ENCODE measurements at regions not wholly inside any gene's neighbourhood (a gene's known extent, or its start where the extent isn't known, plus 50 kb on each side); places are given as distances from the start of the nearest gene placed in this dataset. TPM values are rescaled to one million over a fixed set of nuclear protein-coding genes. Genes with fewer than 3 reads are reported as not detected.

GRCh38 chr6:84815896-84816735 is 51.7 kb upstream of the TBX18 start:
- Histone ChIP-seq H3F3A (ENCODE audit: insufficient read depth) (no peaks in the 10 kb centered on the region), H3K4me1 (ENCODE audit: insufficient read depth) (no peaks in the 10 kb centered on the region), H2AFZ (no peak overlapping the region), H3K4me3 (no peak overlapping the region), H3K4me2 (ENCODE audit: unreplicated experiment) (no peak overlapping the region), H4K20me1 (ENCODE audit: insufficient read depth) (no peaks in the 10 kb centered on the region), H3K27me3 (replicated peaks; ENCODE audit: insufficient read depth) (no peaks in the 10 kb centered on the region), H3K9me2 (ENCODE audit: insufficient read depth) (no peaks in the 10 kb centered on the region), H3K9me3 (ENCODE audit: low read depth) (no peaks in the 10 kb centered on the region), H3K27ac (no peak overlapping the region), H3K36me3 (ENCODE audit: low read depth) (no peaks in the 10 kb centered on the region), H3K9ac (no peak overlapping the region), H3K79me2 (ENCODE audit: insufficient read depth) (no peaks in the 10 kb centered on the region)
- TF ChIP-seq EZH2phosphoT487 (IDR thresholded peaks at IDR 0.05; ENCODE audit: insufficient read depth, low read depth) (no peak), EZH2 (IDR thresholded peaks at IDR 0.05; ENCODE audit: insufficient read depth, poor library complexity, severe bottlenecking) (no peak)
- in situ Hi-C loops (cut with MboI) = no loop called here
- 73 to 84% methylated on average over 3 of the region's 3 CpGs for WGBS, 2 experiments (ENCODE audit: low coverage in 1 of 2, low lambda C conversion rate in 2 of 2, missing lambda C conversion rate in 2 of 2)
- DNase-seq = no peak

Small RNA genes in the stretch of these regions (small RNA-seq; reads per million reads assigned to genes)
- not detected for gene AL109941.1 (ENCODE audit: low read depth, low replicate concordance)
